Tibial nerve (tissue), 3 donors: ENCODE measurements at regions not wholly inside any gene's neighbourhood (a gene's known extent, or its start where the extent isn't known, plus 50 kb on each side); places are given as distances from the start of the nearest gene placed in this dataset.

Source experiments
- POLR2A ChIP-seq, 2 donors: fragments of 450-650 bp; IDR thresholded peaks; one replicate each; pipeline ENCODE4 v1.6.1; 2017; ENCODE audit warnings: antibody characterized with exemption in 2 of 2, mild to moderate bottlenecking in 2 of 2, moderate library complexity in 2 of 2
- TF ChIP-seq, protein P1 (sequence below), 5 experiments: fragments of 200-600 bp in 3 of 5; fragments of 450-650 bp in 2 of 5; sonication (generic) in 3 of 5; IDR thresholded peaks; one replicate each; pipeline ENCODE4 v1.5.1; 2016 to 2019; ENCODE audit warnings: antibody characterized with exemption in 5 of 5, mild to moderate bottlenecking in 3 of 5, moderate library complexity in 2 of 5

DNA sequence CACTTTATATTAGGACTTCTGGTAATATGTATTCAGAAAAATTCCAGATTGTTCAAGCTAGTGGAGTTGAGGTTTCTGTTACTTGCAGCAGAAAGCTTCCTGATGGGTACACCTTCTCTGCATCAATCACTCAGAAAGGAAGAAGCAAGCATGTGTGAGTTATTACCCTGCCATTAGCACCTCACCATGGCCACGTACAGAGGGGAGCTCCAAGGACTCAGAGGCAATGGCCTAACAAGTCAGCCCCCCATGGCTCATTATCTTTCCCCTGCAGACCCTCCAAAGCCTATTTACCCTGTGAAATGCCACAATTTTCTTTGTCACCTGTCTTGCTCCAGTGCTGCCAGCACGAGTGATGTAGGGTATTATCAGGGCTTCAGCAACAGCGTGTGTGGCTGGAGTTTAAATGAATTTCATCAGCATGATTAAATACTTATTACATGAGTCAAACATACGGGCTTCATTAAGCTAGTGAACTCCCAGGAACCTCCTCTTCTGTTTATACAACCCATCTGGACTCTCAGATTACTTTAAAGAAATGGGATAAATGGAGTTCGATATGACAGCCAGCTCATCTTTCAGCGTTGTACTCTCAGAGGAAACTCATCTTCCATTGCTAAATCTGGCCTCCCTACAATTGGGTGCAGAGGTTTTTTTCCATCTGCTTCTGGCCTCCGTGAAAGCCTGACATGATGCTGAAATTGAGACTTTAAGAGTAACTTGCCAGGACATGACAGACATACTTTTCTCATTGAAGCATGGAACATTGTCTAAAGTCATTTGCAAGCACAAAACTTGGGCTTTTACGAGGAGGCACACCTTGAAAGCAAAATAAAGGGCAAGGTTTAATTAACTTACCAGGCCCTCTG lies 135.9 kb downstream of the TMEM30B start:
- TF ChIP-seq, protein P1, sequence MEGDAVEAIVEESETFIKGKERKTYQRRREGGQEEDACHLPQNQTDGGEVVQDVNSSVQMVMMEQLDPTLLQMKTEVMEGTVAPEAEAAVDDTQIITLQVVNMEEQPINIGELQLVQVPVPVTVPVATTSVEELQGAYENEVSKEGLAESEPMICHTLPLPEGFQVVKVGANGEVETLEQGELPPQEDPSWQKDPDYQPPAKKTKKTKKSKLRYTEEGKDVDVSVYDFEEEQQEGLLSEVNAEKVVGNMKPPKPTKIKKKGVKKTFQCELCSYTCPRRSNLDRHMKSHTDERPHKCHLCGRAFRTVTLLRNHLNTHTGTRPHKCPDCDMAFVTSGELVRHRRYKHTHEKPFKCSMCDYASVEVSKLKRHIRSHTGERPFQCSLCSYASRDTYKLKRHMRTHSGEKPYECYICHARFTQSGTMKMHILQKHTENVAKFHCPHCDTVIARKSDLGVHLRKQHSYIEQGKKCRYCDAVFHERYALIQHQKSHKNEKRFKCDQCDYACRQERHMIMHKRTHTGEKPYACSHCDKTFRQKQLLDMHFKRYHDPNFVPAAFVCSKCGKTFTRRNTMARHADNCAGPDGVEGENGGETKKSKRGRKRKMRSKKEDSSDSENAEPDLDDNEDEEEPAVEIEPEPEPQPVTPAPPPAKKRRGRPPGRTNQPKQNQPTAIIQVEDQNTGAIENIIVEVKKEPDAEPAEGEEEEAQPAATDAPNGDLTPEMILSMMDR (IDR thresholded peaks at IDR 0.05) = no peak
- no peak for TF ChIP-seq POLR2A (IDR thresholded peaks at IDR 0.05)
